Stimulated activated naive CD4-positive, alpha-beta T cell treated with Interleukin-2 at 50 U/mL for 16 hours (primary cell): ENCODE measurements at regions not wholly inside any gene's neighbourhood (a gene's known extent, or its start where the extent isn't known, plus 50 kb on each side); places are given as distances from the start of the nearest gene placed in this dataset.

ENCODE experiments used
- DNase-seq: peaks from one replicate; lab custom pipeline; 2025; lab: John Stamatoyannopoulos, UW

DNA sequence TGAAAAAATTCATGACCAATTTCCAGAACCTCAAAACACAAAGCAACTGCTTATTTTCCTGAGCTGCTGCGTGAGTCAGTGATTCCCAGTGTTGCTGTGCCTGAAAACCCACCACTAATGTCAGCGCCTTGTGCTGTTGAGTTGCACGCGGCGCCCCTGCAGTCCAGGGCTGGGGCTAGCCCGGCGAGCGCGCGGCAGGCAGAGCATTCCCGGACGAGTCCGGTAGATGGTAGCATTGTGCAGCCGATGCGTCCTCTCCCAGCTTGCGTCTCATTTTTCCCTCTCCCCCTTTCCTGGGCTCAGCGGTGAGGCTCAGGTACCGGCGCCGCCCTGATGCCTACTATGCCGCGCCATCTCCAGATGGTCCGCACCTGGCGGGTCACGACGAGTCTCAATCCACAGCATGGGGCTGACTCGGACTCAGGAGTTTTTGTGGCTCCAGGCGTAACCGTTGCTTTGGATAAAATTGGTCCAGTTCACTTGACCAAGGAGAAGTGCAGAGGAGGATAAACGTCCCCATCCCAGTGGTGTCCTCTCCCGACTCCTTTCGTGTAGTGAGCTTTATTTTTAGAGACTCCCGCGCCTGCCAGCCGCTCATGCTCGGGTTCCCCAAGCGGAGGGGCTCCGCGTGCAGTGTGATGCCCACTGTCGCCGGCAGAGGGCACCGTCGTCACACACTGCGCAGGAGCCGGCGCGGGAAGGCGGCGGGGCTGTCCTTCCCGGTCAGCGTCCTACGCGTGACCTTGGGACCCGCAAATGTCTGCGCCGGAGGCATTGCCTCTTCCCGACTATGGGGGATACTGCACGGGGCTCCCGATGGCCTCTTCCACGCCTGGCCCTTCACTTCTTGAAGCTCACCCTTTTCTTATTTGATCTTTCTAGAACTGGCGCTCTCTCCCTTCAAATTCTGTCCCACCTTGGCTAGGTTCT is 53.6 kb upstream of the IGFBP7 start:
- peak; percentile 55 for DNase-seq

DNA sequence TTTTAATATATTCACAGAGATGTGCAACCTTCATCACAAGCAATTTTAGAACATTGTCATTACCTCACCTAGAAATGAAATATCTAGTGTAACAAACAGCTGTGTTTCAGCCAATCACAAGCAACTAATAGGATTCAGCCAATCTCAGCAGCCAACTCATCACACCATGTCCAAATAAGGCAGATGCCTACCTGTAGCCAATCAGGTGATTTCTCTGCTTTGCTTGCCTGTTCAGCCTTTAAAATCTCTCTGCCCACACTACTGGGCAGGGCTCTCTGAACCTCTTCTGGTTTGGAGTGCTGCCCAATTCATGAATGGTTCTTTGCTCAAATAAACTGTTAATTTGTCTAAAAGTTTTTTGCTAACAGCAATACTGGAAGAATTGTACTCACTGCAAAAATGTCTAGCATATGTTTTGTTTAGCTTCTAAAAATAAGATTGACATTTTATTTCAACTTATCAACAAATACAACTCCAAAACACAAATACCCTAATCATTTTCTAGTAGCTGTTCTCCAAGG is 52.4 kb upstream of the IGFBP7 start:
- DNase-seq, result no peak
